ENCODE measurements at regions not wholly inside any gene's neighbourhood (a gene's known extent, or its start where the extent isn't known, plus 50 kb on each side); places are given as distances from the start of the nearest gene placed in this dataset.

DNA sequence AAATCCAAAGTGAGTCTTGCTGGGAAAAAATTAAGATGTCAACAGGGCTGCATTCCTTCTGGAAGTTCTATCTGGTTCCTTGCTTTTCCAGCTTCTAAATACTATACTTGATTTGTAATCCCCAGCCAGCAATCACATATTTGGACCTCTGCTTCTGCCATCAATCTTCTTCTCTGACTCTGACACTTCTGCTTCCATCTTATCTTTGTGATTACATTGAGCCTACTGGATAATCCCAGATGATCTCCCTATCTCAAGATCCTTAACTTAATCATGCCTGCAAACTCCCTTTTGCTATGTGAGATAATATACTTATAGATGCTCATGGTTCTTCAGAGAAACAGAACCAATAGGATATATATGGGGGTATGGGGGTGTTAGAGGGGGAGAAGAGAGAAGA lies 49.9 kb upstream of the ZDHHC17 start:
- ATAC-seq, result no peak
- no peak for TF ChIP-seq ZNF8 (CRISPR knock-in tag; IDR thresholded peaks at IDR 0.05)
- TF ChIP-seq ISL1 (CRISPR knock-in tag; IDR thresholded peaks at IDR 0.05), result no peak
- TF ChIP-seq OSR1 (CRISPR knock-in tag; IDR thresholded peaks at IDR 0.05), result no peak
- no peak for TF ChIP-seq ZFP3 (CRISPR knock-in tag; IDR thresholded peaks at IDR 0.05)
- no peak for TF ChIP-seq ZFP30 (CRISPR knock-in tag; IDR thresholded peaks at IDR 0.05)
- no peak for TF ChIP-seq TOX (CRISPR knock-in tag; IDR thresholded peaks at IDR 0.05; ENCODE audit: borderline replicate concordance)
- TF ChIP-seq SNAI2 (CRISPR knock-in tag; IDR thresholded peaks at IDR 0.05), result no peak
- TF ChIP-seq PPARA (CRISPR knock-in tag; IDR thresholded peaks at IDR 0.05; ENCODE audit: borderline replicate concordance), result no peak
- no peak for TF ChIP-seq ZNF565 (CRISPR knock-in tag; conservative IDR thresholded peaks at IDR 0.05; ENCODE audit: low read depth)
- TF ChIP-seq, protein P1, sequence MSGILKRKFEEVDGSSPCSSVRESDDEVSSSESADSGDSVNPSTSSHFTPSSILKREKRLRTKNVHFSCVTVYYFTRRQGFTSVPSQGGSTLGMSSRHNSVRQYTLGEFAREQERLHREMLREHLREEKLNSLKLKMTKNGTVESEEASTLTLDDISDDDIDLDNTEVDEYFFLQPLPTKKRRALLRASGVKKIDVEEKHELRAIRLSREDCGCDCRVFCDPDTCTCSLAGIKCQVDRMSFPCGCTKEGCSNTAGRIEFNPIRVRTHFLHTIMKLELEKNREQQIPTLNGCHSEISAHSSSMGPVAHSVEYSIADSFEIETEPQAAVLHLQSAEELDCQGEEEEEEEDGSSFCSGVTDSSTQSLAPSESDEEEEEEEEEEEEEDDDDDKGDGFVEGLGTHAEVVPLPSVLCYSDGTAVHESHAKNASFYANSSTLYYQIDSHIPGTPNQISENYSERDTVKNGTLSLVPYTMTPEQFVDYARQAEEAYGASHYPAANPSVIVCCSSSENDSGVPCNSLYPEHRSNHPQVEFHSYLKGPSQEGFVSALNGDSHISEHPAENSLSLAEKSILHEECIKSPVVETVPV (CRISPR knock-in tag; IDR thresholded peaks at IDR 0.05), result no peak
- no peak for TF ChIP-seq ZC3H10 (CRISPR knock-in tag; IDR thresholded peaks at IDR 0.05)
- TF ChIP-seq TCF4 (CRISPR knock-in tag; IDR thresholded peaks at IDR 0.05; ENCODE audit: borderline replicate concordance), result no peak
- no peak for TF ChIP-seq CSDC2 (CRISPR knock-in tag; IDR thresholded peaks at IDR 0.05)
- no peak for TF ChIP-seq ZNF70 (CRISPR knock-in tag; IDR thresholded peaks at IDR 0.05)
- no peak for TF ChIP-seq RARB (CRISPR knock-in tag; IDR thresholded peaks at IDR 0.05)
- TF ChIP-seq BACH2 (CRISPR knock-in tag; IDR thresholded peaks at IDR 0.05; ENCODE audit: borderline replicate concordance), result no peak
- no peak for TF ChIP-seq POU6F1 (CRISPR knock-in tag; IDR thresholded peaks at IDR 0.05; ENCODE audit: borderline replicate concordance, low read depth)
